ENCODE measurements at regions not wholly inside any gene's neighbourhood (a gene's known extent, or its start where the extent isn't known, plus 50 kb on each side); places are given as distances from the start of the nearest gene placed in this dataset.

DNA sequence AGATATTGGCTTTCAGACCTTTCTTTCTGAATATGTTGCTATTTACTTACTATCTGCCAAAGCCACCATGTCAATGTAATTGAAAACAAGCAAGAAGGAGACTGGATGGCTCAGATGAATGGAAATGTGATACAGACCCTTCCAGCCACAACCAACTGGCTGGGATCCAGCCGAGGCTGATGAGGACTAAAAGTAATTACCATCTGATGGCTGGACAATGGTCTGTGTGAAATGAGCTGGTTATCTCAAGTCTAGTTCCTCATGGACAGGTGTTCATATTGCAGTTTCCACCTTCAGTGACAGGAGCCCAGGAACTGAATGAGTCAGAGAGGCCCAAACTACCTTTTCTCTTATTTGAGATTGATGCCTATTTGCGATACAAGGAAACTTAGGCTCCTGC lies 267.5 kb downstream of the GATA3 start:
- Histone ChIP-seq H3K36me3 (ENCODE audit: insufficient read depth, low read length) (no peaks in the 10 kb centered on the region), H3K4me3 (ENCODE audit: low read depth, low read length) (no peak overlapping the region), H2AFZ (ENCODE audit: low read length, unreplicated experiment) (no peak overlapping the region), H3K27me3 (ENCODE audit: insufficient read depth, low read length) (no peaks in the 10 kb centered on the region), H3K79me2 (ENCODE audit: control insufficient read depth, insufficient read depth, low read length, unreplicated experiment) (no peaks in the 10 kb centered on the region), H3K27ac (ENCODE audit: low read depth, low read length) (no peak overlapping the region), H3K4me1 (ENCODE audit: control insufficient read depth, insufficient read depth, low read length, unreplicated experiment) (no peaks in the 10 kb centered on the region)

DNA sequence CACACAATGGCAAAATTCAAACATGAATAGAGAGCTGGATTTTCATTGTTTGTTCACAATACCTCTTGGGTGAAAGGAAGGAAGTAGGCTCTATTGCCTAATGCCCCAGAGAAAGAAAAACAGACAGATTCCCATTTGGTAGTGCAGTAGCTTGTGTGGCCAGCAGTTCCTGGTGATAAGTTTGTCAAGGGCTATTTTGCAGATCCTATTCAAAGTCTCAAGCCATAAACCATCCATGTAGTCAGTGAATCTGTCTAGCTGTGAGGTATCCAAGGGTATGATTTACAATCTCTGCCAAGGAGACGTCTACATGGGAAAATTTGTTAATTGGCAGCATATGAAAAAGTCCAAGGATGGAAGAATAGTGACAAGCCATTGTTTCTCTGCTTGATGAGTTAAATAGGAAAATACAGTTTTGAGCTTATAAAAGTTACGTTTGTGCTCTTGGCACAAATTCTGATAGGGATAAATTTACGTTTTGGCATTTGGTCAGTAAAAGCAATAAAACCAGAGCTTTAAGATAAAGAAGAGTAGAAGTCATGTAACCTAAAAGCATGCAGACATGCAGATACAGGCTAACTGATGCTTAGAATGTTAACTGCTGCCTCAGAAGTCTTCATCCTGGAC lies 269.1 kb downstream of the GATA3 start:
- Histone ChIP-seq H2AFZ (ENCODE audit: low read length, unreplicated experiment) (no peak overlapping the region), H3K27me3 (ENCODE audit: insufficient read depth, low read length) (no peaks in the 10 kb centered on the region), H3K4me1 (ENCODE audit: control insufficient read depth, insufficient read depth, low read length, unreplicated experiment) (no peaks in the 10 kb centered on the region), H3K79me2 (ENCODE audit: control insufficient read depth, insufficient read depth, low read length, unreplicated experiment) (no peaks in the 10 kb centered on the region), H3K27ac (ENCODE audit: low read depth, low read length) (no peak overlapping the region), H3K36me3 (ENCODE audit: insufficient read depth, low read length) (no peaks in the 10 kb centered on the region), H3K4me3 (ENCODE audit: low read depth, low read length) (no peak overlapping the region)

DNA sequence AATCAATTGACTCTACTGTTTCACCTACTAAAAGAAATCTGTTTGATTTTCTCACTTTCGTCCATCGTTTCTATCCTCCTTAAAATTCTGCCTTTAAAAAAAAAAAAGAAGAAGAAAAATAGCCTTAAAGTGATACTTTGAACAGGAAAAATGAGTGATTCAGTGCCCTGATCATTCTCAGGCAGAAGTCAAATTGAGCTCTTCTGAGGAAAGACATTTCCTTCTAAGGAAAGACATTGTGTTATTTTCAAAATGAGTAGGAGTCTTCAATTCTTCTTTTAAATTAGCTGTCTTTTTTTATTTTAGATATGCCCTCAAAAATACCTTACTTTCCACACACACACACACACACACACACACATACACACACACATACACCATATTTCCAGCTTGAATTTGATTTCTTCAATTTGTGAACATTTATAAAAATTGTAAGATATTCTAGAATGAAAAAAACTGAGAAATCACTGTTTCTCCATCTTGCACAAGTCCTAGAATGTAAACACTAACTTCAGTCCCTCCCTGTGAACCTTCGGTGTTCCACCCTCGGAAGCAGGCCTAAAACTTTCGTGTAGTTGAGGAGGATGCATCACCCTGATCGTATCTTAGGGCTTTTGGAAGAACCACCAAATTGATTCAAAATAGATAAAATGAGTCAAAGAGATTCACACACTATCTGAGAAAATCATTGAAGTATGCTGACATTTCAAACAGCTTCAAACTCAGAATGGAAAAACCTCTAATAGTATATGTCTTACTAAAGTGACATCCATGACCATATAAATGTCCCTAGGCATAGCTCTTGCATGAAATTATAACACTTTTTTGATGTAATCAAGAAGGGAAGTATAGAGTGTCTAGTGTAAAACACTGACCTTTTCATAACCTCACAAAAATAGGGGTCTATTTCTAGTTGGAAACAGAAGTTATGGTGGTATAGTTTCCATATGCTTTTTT lies 270.8 kb downstream of the GATA3 start:
- Histone ChIP-seq H3K79me2 (ENCODE audit: control insufficient read depth, insufficient read depth, low read length, unreplicated experiment) (no peaks in the 10 kb centered on the region), H3K27ac (ENCODE audit: low read depth, low read length) (no peak overlapping the region), H3K4me1 (ENCODE audit: control insufficient read depth, insufficient read depth, low read length, unreplicated experiment) (no peaks in the 10 kb centered on the region), H3K4me3 (ENCODE audit: low read depth, low read length) (no peak overlapping the region), H2AFZ (ENCODE audit: low read length, unreplicated experiment) (no peak overlapping the region), H3K36me3 (ENCODE audit: insufficient read depth, low read length) (no peaks in the 10 kb centered on the region), H3K27me3 (ENCODE audit: insufficient read depth, low read length) (no peaks in the 10 kb centered on the region)

DNA sequence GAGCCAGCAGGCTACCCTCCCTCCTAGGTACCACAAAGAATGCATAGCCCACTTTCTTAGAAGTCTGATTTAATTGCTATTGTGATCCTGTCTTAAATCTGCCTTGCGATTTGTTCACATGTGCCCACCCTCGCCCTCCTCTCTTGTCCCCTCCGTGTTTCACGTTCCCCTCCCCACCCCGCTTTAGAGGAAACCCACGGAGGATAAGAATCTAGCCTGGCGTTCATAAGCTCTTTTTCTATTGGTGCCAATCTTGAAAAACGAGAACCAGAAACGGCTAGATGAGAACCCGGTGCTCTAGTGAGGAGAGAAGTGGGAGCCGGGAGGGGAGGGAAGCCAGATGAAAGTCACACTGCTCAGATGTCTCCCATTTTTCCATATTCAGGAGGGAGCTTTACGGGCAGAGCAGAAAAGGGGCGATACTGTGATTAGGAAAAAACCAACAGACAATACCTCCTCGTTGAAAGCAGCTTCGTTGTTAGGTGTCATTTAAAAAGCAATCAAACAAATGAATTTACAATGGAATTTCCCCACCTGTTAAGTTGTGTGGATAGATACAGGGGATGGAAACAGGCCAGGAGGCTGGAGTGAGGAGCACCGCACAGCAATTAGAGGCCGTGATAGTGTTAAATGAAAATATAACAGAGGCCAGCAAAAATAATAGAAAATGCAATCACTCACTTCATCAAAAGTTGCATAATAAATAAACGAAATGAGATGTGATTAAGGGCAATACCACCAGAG lies 272.1 kb downstream of the GATA3 start:
- H3K79me2 ChIP-seq (ENCODE audit: control insufficient read depth, insufficient read depth, low read length, unreplicated experiment): no peaks in the 10 kb centered on the region
- no peak overlapping the region for H2AFZ ChIP-seq (ENCODE audit: low read length, unreplicated experiment)
- no peaks in the 10 kb centered on the region for H3K4me1 ChIP-seq (ENCODE audit: control insufficient read depth, insufficient read depth, low read length, unreplicated experiment)
- no peaks in the 10 kb centered on the region for H3K36me3 ChIP-seq (ENCODE audit: insufficient read depth, low read length)
- no peaks in the 10 kb centered on the region for H3K27me3 ChIP-seq (ENCODE audit: insufficient read depth, low read length)
- no peak overlapping the region for H3K4me3 ChIP-seq (ENCODE audit: low read depth, low read length)
- no peak overlapping the region for H3K27ac ChIP-seq (ENCODE audit: low read depth, low read length)

DNA sequence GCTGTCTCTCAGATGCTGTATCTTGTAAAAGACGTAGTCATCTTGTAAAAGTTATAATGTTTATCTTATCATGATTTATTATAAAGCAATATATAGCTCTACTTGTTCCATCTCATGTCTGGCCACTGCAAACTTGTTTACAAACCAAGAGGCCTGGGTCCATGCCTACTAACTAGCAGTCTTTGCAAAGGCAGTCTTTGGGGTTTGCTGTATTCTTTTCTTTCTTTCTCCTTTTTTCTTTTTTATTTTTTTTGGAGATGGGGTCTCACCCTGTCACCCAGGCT lies 272.6 kb downstream of the GATA3 start:
- Histone ChIP-seq H3K36me3 (ENCODE audit: insufficient read depth, low read length) (no peaks in the 10 kb centered on the region), H3K79me2 (ENCODE audit: control insufficient read depth, insufficient read depth, low read length, unreplicated experiment) (no peaks in the 10 kb centered on the region), H3K27ac (ENCODE audit: low read depth, low read length) (no peak overlapping the region), H2AFZ (ENCODE audit: low read length, unreplicated experiment) (no peak overlapping the region), H3K4me3 (ENCODE audit: low read depth, low read length) (no peak overlapping the region), H3K4me1 (ENCODE audit: control insufficient read depth, insufficient read depth, low read length, unreplicated experiment) (no peaks in the 10 kb centered on the region), H3K27me3 (ENCODE audit: insufficient read depth, low read length) (no peaks in the 10 kb centered on the region)

DNA sequence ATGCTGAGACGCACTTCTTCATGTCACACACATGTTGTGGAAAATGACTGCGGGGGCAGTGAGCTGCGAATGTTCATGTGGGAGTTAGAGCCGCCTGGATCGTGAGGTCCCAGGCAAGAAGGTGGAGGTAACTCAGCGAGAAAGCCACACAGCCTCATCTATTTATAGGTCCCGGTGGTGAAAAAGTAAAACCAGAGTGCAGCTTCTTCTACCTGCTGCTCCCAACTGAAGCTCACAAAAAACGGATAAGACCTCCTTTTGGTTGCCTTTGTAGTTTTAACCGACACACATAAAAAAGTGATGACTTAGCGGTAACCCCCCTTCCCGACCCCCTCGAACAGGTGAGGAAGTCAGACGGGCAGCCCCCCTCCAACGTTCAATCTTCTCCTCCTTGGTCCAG lies 276.9 kb downstream of the GATA3 start:
- no peak overlapping the region for H2AFZ ChIP-seq (ENCODE audit: low read length, unreplicated experiment)
- no peaks in the 10 kb centered on the region for H3K4me1 ChIP-seq (ENCODE audit: control insufficient read depth, insufficient read depth, low read length, unreplicated experiment)
- H3K4me3 ChIP-seq (ENCODE audit: low read depth, low read length): no peak overlapping the region
- H3K79me2 ChIP-seq (ENCODE audit: control insufficient read depth, insufficient read depth, low read length, unreplicated experiment): no peaks in the 10 kb centered on the region
- no peaks in the 10 kb centered on the region for H3K36me3 ChIP-seq (ENCODE audit: insufficient read depth, low read length)
- H3K27me3 ChIP-seq (ENCODE audit: insufficient read depth, low read length): no peaks in the 10 kb centered on the region
- H3K27ac ChIP-seq (ENCODE audit: low read depth, low read length): no peak overlapping the region

DNA sequence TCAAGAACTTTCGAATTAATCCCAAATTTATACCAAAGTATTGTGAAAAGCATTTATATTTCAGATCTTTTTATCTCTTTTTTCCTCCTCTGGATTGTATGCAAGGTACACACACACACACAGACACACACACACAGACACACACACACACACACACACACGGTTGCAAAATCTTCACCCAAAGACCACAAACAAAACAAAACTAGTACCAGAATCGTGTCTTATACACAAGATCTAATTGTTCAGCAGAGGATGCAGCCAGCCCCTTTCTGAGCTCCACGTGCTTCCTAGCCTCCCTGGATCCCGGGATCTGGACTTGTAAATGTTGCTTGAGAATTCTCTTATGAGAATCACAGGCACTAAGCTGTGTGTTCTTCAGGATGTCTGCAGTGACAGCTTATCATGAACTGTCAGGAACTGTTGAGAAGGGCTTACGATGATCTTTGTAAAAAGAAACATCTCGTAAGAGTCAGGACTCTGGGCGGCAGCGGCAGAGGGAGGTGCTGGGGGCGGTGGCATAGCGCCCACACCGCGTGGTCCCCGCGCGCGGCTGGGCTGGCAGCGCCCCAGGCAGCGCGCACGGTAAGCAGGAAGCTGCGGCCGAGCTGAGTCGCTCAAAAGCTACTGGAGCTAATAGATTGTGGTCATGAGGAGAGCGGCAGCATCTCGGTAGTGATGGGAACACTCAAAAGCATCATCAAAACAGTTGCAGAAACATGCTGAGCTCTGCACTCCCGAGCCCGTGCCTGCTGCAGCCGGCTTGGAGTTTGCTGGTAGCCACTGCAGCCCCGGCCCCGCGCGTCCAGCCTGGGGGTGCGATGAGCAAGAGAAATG lies 277.6 kb downstream of the GATA3 start:
- Histone ChIP-seq H3K36me3 (ENCODE audit: insufficient read depth, low read length) (no peaks in the 10 kb centered on the region), H3K27ac (ENCODE audit: low read depth, low read length) (no peak overlapping the region), H3K4me1 (ENCODE audit: control insufficient read depth, insufficient read depth, low read length, unreplicated experiment) (no peaks in the 10 kb centered on the region), H3K79me2 (ENCODE audit: control insufficient read depth, insufficient read depth, low read length, unreplicated experiment) (no peaks in the 10 kb centered on the region), H3K4me3 (ENCODE audit: low read depth, low read length) (peak overlapping the region; percentile 43), H2AFZ (ENCODE audit: low read length, unreplicated experiment) (peak overlapping the region; percentile 62), H3K27me3 (ENCODE audit: insufficient read depth, low read length) (no peaks in the 10 kb centered on the region)

DNA sequence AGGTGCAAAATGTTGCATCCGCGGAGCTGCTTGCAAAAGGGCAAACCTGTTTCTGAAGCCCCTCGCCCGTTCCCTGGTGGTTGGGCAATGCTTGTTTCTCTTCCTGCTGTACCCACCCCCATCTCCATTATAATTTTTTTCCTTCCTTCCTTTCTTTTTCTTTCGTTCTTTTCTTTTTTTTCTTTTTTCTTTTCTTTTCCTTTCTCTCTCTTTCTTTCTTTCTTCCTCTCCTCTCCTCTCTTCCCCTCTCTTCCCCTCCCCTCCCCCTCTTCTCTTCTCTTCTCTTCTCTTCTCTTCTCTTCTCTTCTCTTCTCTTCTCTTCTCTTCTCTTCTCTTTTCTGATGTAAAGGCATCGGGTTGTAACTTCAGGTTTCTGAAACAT lies 278.2 kb downstream of the GATA3 start:
- Histone ChIP-seq H3K36me3 (ENCODE audit: insufficient read depth, low read length) (no peaks in the 10 kb centered on the region), H3K79me2 (ENCODE audit: control insufficient read depth, insufficient read depth, low read length, unreplicated experiment) (no peaks in the 10 kb centered on the region), H3K27ac (ENCODE audit: low read depth, low read length) (no peak overlapping the region), H3K4me1 (ENCODE audit: control insufficient read depth, insufficient read depth, low read length, unreplicated experiment) (no peaks in the 10 kb centered on the region), H2AFZ (ENCODE audit: low read length, unreplicated experiment) (no peak overlapping the region), H3K27me3 (ENCODE audit: insufficient read depth, low read length) (no peaks in the 10 kb centered on the region), H3K4me3 (ENCODE audit: low read depth, low read length) (peak overlapping the region; percentile 43)

DNA sequence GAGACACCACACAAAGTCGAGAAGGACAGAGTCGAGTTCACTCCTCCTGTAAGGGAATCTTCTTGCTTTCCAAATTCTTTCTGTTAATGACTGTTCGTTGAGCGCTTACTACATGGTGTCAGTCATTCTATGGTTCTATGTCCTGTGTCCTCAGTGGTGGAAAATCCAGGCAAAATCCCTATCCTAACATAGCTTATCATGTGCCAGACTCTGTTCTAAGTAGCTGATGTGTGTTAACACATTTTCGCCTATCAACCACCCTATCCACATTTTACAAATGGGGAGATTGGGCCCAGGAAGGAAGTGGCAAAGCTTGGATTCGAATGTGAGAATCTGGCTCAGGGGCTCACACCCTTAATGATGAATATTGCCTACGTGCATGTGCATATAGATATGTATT lies 280.1 kb downstream of the GATA3 start:
- Histone ChIP-seq H3K4me1 (ENCODE audit: control insufficient read depth, insufficient read depth, low read length, unreplicated experiment) (no peaks in the 10 kb centered on the region), H3K36me3 (ENCODE audit: insufficient read depth, low read length) (no peaks in the 10 kb centered on the region), H3K27ac (ENCODE audit: low read depth, low read length) (no peak overlapping the region), H3K27me3 (ENCODE audit: insufficient read depth, low read length) (no peaks in the 10 kb centered on the region), H2AFZ (ENCODE audit: low read length, unreplicated experiment) (no peak overlapping the region), H3K4me3 (ENCODE audit: low read depth, low read length) (no peak overlapping the region), H3K79me2 (ENCODE audit: control insufficient read depth, insufficient read depth, low read length, unreplicated experiment) (no peaks in the 10 kb centered on the region)

DNA sequence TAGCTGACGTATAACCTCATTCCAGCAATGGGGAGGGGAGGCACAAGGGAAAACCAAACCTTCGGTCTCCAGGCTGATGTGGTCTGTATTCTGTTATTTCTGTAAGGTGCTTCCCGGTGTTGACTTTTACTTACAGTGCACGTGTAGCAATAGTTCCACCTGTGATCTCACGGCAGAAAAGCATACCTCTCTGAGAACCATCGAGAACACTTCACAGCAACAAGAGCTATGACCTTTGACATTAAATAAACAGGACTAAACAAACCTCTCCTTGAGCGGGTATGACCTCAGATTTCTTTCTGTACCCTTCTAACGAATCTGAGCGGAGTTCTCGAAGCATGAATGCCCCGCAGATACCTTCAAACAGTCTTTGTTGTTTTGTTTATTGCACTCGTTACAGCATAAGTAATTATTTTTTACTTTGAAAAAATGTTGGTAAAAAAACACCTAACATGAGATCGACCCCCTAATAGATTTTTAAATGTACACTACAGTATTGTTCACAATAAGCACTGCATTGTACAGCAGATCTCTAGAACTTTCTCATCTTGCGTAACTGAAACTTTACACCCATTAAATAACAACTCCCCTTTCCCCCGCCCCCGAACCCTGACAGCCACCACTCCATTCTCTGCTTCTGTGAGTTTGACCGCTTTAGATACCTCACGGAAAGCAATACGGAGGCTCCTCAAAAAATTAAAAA lies 282.3 kb downstream of the GATA3 start:
- Histone ChIP-seq H2AFZ (ENCODE audit: low read length, unreplicated experiment) (no peak overlapping the region), H3K79me2 (ENCODE audit: control insufficient read depth, insufficient read depth, low read length, unreplicated experiment) (no peaks in the 10 kb centered on the region), H3K27me3 (ENCODE audit: insufficient read depth, low read length) (no peaks in the 10 kb centered on the region), H3K4me3 (ENCODE audit: low read depth, low read length) (no peak overlapping the region), H3K4me1 (ENCODE audit: control insufficient read depth, insufficient read depth, low read length, unreplicated experiment) (no peaks in the 10 kb centered on the region), H3K27ac (ENCODE audit: low read depth, low read length) (no peak overlapping the region), H3K36me3 (ENCODE audit: insufficient read depth, low read length) (no peaks in the 10 kb centered on the region)
